HG02571 (cell line): ENCODE measurements at regions not wholly inside any gene's neighbourhood (a gene's known extent, or its start where the extent isn't known, plus 50 kb on each side); places are given as distances from the start of the nearest gene placed in this dataset.

ENCODE experiments used
- ATAC-seq: cut with Tn5 transposase; IDR thresholded peaks from one replicate; pipeline ENCODE4 v1.9.1; 2021; ENCODE audit warnings: mild to moderate bottlenecking, moderate library complexity; ENCODE audit not compliant: unreplicated experiment

DNA sequence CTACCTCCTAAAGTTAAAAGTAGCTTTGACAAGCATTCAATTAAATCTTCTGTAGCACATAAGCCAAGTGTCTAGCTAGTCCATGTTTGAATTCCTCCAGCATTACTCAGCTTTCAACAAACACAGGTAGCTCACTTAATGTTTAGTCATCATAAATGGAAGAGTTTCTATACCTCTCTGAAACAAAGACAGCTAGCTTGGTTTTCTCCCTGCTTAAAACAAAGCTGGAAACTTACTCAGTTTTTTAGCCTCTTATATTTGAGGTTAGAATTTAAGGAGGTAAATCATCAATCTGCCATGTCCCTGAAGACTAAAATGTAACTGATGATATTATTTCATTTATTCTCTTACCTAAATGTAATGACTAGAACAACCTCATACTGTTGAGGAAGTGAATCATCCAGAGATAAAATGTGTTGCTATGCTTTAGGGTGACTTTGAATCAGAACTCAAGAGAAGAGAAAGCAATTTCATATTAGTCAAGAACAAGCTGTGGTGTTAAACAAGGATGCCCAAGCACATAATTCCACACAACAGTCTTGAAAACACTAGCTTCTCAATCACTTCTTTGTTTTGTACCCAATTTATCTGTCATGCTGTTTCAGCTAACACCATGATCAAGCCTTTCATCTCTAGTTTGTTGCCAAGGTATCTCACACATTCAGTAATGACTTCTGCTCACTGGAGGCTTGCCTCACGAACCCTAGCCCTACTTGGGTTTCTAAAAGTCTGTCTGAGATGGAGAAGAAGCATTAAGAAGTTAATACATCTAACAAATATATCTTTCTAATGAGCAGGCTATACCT is 251.9 kb downstream of the EPM2A start:
- no peak for ATAC-seq

GRCh38 chr6:145485288-145485687 is 250.0 kb downstream of the EPM2A start:
- ATAC-seq: no peak

GRCh38 chr6:145486306-145486705 is 249.0 kb downstream of the EPM2A start:
- no peak for ATAC-seq

- no peak for ATAC-seq
Measured at GRCh38 chr6:145489583-145489982, 245.7 kb downstream of the EPM2A start.

GRCh38 chr6:145490068-145490467 is 245.3 kb downstream of the EPM2A start:
- ATAC-seq: no peak

GRCh38 chr6:145491126-145491525 is 244.2 kb downstream of the EPM2A start:
- no peak for ATAC-seq

- ATAC-seq: no peak
Measured at GRCh38 chr6:145497006-145497405, 238.3 kb downstream of the EPM2A start.

DNA sequence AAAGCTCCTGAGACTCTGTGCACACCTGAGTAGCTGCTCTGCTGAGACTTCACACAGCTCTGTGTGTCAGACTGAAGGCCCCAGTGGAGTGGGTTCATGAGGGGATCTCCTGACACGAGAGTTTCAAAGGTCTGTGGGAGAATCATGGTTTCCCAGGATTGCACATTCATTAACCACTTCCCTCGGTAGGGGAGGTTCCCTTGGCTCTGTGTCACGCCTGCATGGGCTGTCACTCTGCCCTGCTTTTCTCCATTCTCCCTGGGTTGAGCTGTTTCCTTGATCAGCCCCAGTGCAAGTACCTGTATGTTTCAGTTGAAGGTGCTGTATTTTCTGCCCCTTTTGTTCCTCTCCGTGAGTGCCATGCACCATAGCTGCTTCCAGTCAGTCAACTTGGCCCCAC is 236.9 kb downstream of the EPM2A start:
- no peak for ATAC-seq

GRCh38 chr6:145502416-145502815 is 232.9 kb downstream of the EPM2A start:
- ATAC-seq: no peak

- no peak for ATAC-seq
Measured at GRCh38 chr6:145506136-145506535, 229.2 kb downstream of the EPM2A start.

DNA sequence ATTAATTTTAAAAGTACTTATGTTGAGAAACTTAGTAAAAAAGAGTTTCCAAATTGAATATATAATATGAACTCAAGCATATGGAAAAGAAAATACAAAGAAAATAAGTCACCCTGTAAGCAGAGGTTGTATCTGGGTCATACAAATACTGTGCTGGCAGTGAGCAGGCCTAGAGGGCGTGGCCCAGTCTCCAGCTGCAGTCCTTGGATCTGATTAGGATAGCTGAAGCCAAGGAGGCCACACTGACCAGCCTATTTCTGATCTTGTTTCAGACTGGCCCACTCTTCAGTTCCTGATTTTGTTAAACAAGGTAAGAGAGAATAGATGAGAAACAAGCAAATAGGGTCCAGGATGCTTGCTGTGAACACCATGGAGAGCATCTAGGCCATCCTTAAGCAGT is 228.8 kb downstream of the EPM2A start:
- ATAC-seq: no peak

DNA sequence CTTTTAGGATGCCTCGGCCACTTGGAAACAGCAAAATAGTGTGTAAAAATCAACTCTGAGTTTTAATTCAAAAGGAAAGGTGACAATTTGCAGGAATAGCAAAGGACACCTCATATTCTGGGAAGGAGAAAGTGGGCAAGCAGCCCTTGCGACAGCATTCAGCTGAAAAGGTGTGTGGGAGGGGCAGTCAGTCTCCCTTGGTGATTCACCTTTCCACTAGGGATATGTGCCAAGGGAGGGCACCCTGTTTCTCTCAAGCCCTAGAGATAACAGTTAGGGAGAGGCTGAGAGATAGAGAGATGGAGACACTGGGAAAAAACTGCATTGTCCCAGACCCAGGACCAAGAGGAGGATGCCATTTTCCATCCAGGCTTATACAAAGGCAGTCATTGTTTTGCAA is 228.1 kb downstream of the EPM2A start:
- ATAC-seq: no peak

GRCh38 chr6:145508107-145508506 is 227.2 kb downstream of the EPM2A start:
- no peak for ATAC-seq

DNA sequence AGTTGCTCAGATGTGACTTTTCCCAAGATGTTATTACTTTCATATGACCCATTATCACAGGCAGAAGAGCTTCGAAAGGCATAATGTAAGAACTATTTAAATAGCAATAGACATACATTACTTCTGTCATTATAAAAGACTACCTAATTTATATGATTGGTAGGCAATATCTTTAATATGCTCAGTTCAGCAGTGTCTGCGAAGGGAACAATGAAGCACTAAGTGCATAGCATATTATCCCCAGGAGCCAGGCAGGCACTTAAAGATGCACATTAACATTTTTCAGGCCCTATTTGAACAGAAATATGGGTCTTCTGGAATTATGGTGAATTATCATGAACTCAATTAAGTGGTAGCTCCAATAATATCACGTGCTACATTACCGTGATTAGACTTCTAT is 217.8 kb downstream of the EPM2A start:
- ATAC-seq: no peak

GRCh38 chr6:145525038-145525437 is 210.3 kb downstream of the EPM2A start:
- ATAC-seq: no peak

DNA sequence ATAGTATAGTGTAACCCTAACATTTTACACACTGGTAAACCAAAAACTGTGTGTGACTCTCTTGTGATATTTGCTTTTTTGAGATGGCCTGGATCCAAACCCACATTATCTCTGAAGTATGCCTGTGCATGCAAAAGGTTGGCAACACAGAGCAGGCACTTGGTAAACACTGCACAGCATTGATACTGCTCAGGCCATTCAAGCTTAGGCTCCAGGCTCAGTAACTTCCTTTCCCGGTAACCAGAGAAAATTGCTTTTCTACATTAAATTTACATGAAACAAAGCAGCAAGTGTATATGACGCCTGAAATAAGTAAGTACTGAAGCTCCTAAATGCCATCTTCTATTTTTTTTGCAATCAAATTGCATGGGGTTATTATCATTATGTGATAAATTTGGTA is 205.7 kb downstream of the EPM2A start:
- ATAC-seq: no peak

GRCh38 chr6:145530454-145530853 is 204.9 kb downstream of the EPM2A start:
- ATAC-seq: no peak

GRCh38 chr6:145531032-145531431 is 204.3 kb downstream of the EPM2A start:
- no peak for ATAC-seq

- no peak for ATAC-seq
Measured at GRCh38 chr6:145531822-145532221, 203.5 kb downstream of the EPM2A start.

- ATAC-seq: no peak
Measured at GRCh38 chr6:145532361-145532760, 203.0 kb downstream of the EPM2A start.

GRCh38 chr6:145534989-145535388 is 200.3 kb downstream of the EPM2A start:
- no peak for ATAC-seq

GRCh38 chr6:145538989-145539388 is 196.3 kb downstream of the EPM2A start:
- no peak for ATAC-seq

GRCh38 chr6:145539831-145540230 is 195.5 kb downstream of the EPM2A start:
- no peak for ATAC-seq
